Osteoblast (primary cell): ENCODE measurements at regions not wholly inside any gene's neighbourhood (a gene's known extent, or its start where the extent isn't known, plus 50 kb on each side); places are given as distances from the start of the nearest gene placed in this dataset.

Experiments used
- DNase-seq: peaks from one replicate; pipeline ENCODE4 v3.0.0; 2011; ENCODE audit warnings: low spot score, mixed read lengths; ENCODE audit not compliant: insufficient read length; ENCODE audit errors: missing footprints
- H2AFZ ChIP-seq: 2 replicates; pipeline ENCODE4 v1.6.0; 2011; ENCODE audit warnings: mild to moderate bottlenecking, low read length
- H3K27ac ChIP-seq: 2 replicates; pipeline ENCODE4 v1.5.1; 2011; ENCODE audit warnings: mild to moderate bottlenecking, low read depth, low read length, moderate library complexity
- H3K27me3 ChIP-seq: 2 replicates; pipeline ENCODE4 v1.6.0; 2012; ENCODE audit warnings: mild to moderate bottlenecking, control low read depth, inconsistent platforms, low read length, moderate library complexity; ENCODE audit not compliant: insufficient read depth
- H3K36me3 ChIP-seq: 2 replicates; pipeline ENCODE4 v1.5.1; 2011; ENCODE audit warnings: mild to moderate bottlenecking, low read length, control low read depth, moderate library complexity; ENCODE audit not compliant: insufficient read depth
- H3K4me1 ChIP-seq: 2 replicates; pipeline ENCODE4 v1.5.1; 2011; ENCODE audit warnings: mild to moderate bottlenecking, low read length, control low read depth, moderate library complexity; ENCODE audit not compliant: insufficient read depth
- H3K4me2 ChIP-seq: 2 replicates; pipeline ENCODE4 v1.6.0; 2011; ENCODE audit warnings: mild to moderate bottlenecking, low read length; ENCODE audit not compliant: insufficient read depth
- H3K4me3 ChIP-seq: fragments of 200-600 bp; sonication (generic); 3 replicates; pipeline ENCODE4 v1.5.1; 2012; ENCODE audit warnings: mild to moderate bottlenecking, low read length, inconsistent platforms; ENCODE audit not compliant: insufficient read depth
- H3K79me2 ChIP-seq: 2 replicates; pipeline ENCODE4 v1.6.0; 2012; ENCODE audit warnings: mild to moderate bottlenecking, low read length, control low read depth, inconsistent platforms; ENCODE audit not compliant: insufficient read depth
- H3K9me3 ChIP-seq: 2 replicates; pipeline ENCODE4 v1.5.1; 2011; ENCODE audit warnings: low read depth, low read length, control low read depth
- H4K20me1 ChIP-seq: 2 replicates; pipeline ENCODE4 v1.6.0; 2012; ENCODE audit warnings: mild to moderate bottlenecking, low read length, control low read depth; ENCODE audit not compliant: insufficient read depth
- CTCF ChIP-seq: IDR thresholded peaks from 2 replicates; pipeline ENCODE4 v1.5.1; 2011; ENCODE audit warnings: mild to moderate bottlenecking, low read depth, low read length, moderate library complexity; ENCODE audit errors: extremely low read depth

GRCh38 chr14:38880643-38881524 is 222.2 kb downstream of the SEC23A start:
- Histone ChIP-seq H3K27ac (no peak overlapping the region), H3K4me3 (no peak overlapping the region), H3K4me1 (no peaks in the 10 kb centered on the region), H2AFZ (no peak overlapping the region), H3K36me3 (no peaks in the 10 kb centered on the region), H3K9me3 (no peaks in the 10 kb centered on the region), H4K20me1 (no peaks in the 10 kb centered on the region), H3K27me3 (no peaks in the 10 kb centered on the region), H3K79me2 (no peaks in the 10 kb centered on the region), H3K4me2 (no peak overlapping the region)
- no peak for TF ChIP-seq CTCF
- no peak for DNase-seq

- Histone ChIP-seq H2AFZ (no peak overlapping the region), H3K36me3 (no peaks in the 10 kb centered on the region), H3K27me3 (no peaks in the 10 kb centered on the region), H3K4me3 (no peak overlapping the region), H3K4me1 (no peaks in the 10 kb centered on the region), H3K4me2 (no peak overlapping the region), H3K9me3 (no peaks in the 10 kb centered on the region), H3K27ac (no peak overlapping the region), H4K20me1 (no peaks in the 10 kb centered on the region), H3K79me2 (no peaks in the 10 kb centered on the region)
- DNase-seq, result no peak
- no peak for TF ChIP-seq CTCF
These were observed 225.2 kb downstream of the SEC23A start for GRCh38 chr14:38877744-38878388.

- DNase-seq, result no peak
- Histone ChIP-seq H3K79me2 (no peaks in the 10 kb centered on the region), H3K4me2 (no peak overlapping the region), H3K27me3 (no peaks in the 10 kb centered on the region), H2AFZ (no peak overlapping the region), H3K9me3 (no peaks in the 10 kb centered on the region), H3K36me3 (no peaks in the 10 kb centered on the region), H3K4me3 (no peak overlapping the region), H3K4me1 (no peaks in the 10 kb centered on the region), H4K20me1 (no peaks in the 10 kb centered on the region), H3K27ac (no peak overlapping the region)
- no peak for TF ChIP-seq CTCF
These were observed 228.3 kb downstream of the SEC23A start for GRCh38 chr14:38874721-38875120.

- no peaks in the 10 kb centered on the region for H3K4me1 ChIP-seq
- H3K4me2 ChIP-seq, result no peak overlapping the region
- no peaks in the 10 kb centered on the region for H3K9me3 ChIP-seq
- H3K27me3 ChIP-seq, result no peaks in the 10 kb centered on the region
- no peak for DNase-seq
- H3K79me2 ChIP-seq, result no peaks in the 10 kb centered on the region
- H2AFZ ChIP-seq, result no peak overlapping the region
- no peak overlapping the region for H3K27ac ChIP-seq
- no peak overlapping the region for H3K4me3 ChIP-seq
- H3K36me3 ChIP-seq, result no peaks in the 10 kb centered on the region
- H4K20me1 ChIP-seq, result no peaks in the 10 kb centered on the region
- no peak for TF ChIP-seq CTCF
These were observed 229.0 kb downstream of the SEC23A start for GRCh38 chr14:38873941-38874612.
